PC-9 (cell line): ENCODE measurements at regions not wholly inside any gene's neighbourhood (a gene's known extent, or its start where the extent isn't known, plus 50 kb on each side); places are given as distances from the start of the nearest gene placed in this dataset.

ENCODE experiments used
- EZH2 ChIP-seq: fragments of 200-600 bp; sonication (generic); IDR thresholded peaks from 2 replicates; pipeline ENCODE4 v1.8.0; 2017; ENCODE audit warnings: antibody characterized with exemption, low read depth
- TF ChIP-seq, protein P1 (sequence below): fragments of 200-600 bp; sonication (generic); conservative IDR thresholded peaks from 2 replicates; pipeline ENCODE4 v1.6.1; 2017; ENCODE audit warnings: mixed run types, antibody characterized with exemption, mild to moderate bottlenecking, moderate library complexity

DNA sequence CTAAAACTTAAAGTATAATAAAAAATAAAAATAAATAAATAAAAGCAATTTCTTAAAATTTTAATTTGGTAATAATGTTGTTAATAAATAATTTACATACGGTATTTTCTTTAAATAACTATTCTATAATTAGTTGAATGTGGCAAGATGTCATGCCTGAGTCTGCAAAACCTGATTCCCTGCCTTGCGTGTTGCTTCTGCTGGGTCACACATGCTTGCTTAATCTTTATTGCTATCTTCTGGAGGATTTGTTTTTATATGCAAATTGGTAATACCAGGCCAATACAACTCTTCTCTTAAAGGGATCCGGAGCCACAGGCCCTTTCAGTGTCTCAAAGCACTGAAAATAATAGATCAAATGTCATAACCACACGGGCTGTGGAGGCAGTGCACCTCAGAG lies 59.4 kb upstream of the ABCB5 start:
- TF ChIP-seq EZH2: no peak
- TF ChIP-seq, protein P1, sequence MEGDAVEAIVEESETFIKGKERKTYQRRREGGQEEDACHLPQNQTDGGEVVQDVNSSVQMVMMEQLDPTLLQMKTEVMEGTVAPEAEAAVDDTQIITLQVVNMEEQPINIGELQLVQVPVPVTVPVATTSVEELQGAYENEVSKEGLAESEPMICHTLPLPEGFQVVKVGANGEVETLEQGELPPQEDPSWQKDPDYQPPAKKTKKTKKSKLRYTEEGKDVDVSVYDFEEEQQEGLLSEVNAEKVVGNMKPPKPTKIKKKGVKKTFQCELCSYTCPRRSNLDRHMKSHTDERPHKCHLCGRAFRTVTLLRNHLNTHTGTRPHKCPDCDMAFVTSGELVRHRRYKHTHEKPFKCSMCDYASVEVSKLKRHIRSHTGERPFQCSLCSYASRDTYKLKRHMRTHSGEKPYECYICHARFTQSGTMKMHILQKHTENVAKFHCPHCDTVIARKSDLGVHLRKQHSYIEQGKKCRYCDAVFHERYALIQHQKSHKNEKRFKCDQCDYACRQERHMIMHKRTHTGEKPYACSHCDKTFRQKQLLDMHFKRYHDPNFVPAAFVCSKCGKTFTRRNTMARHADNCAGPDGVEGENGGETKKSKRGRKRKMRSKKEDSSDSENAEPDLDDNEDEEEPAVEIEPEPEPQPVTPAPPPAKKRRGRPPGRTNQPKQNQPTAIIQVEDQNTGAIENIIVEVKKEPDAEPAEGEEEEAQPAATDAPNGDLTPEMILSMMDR: no peak
